GM18909 (cell line): ENCODE measurements at regions not wholly inside any gene's neighbourhood (a gene's known extent, or its start where the extent isn't known, plus 50 kb on each side); places are given as distances from the start of the nearest gene placed in this dataset.

ENCODE experiments used
- ATAC-seq: cut with Tn5 transposase; IDR thresholded peaks from one replicate; pipeline ENCODE4 v1.9.1; 2021; ENCODE audit warnings: mild to moderate bottlenecking; ENCODE audit not compliant: unreplicated experiment, poor library complexity

GRCh38 chr1:192008281-192008825 is 149.9 kb upstream of the RGS18 start:
- ATAC-seq, result no peak

DNA sequence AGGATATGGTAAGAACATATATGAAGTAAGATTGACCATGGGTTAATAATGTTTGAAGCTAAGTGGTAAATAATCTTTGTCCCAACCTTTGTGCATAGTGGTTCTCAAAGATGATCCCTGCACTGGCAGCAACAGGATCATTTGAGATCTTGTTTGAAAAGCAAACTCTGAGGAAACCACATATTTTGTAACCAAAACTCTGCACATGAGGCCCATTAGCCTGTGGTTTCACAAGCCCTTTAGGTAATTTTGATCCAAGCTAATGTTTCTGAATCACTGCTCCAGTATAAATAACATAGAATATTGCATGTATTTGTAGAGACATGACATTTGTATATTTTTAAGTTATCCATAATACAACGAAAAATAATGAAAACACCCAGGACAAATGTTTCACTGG is 147.9 kb upstream of the RGS18 start:
- no peak for ATAC-seq

- ATAC-seq, result no peak
Observed at GRCh38 chr1:192011525-192011924, 146.7 kb upstream of the RGS18 start.

DNA sequence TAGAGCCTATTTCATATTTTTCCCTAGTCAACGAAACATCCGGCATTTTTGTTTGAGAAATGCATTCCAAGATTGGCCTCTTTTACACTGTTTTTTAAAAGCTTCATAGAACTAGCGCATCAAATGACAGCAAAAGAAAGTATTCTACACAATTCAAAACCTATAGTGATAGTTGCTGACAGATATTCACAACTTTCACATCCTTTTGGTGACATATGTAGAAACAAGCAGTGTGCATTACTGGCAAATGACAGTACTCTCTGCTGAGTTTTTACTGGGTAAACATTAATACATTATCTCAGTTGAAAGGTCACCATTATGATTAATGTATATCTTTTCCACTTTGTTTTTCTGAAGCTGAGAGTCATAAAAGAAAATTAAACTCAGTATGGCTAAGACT is 135.4 kb upstream of the RGS18 start:
- no peak for ATAC-seq

DNA sequence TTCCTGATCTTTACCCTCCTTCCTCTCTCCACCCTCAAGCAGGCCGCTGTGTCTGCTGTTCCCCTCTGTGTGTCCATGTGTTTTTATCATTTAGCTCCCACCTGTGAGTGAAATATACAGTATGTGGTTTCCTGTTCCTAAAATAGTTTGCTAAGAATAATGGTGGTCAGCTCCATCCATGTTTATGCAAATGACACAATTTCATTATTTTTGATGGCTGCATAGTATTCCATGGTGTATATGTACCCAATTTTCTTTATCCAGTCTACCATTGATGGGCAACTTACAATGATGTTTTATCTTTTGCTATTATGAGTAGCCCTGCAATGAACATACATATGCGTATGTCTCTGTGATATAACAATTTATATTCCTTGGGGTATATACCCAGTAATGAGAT is 133.4 kb upstream of the RGS18 start:
- no peak for ATAC-seq

GRCh38 chr1:192038567-192038966 is 119.7 kb upstream of the RGS18 start:
- no peak for ATAC-seq

GRCh38 chr1:192045131-192045530 is 113.1 kb upstream of the RGS18 start:
- ATAC-seq, result no peak

DNA sequence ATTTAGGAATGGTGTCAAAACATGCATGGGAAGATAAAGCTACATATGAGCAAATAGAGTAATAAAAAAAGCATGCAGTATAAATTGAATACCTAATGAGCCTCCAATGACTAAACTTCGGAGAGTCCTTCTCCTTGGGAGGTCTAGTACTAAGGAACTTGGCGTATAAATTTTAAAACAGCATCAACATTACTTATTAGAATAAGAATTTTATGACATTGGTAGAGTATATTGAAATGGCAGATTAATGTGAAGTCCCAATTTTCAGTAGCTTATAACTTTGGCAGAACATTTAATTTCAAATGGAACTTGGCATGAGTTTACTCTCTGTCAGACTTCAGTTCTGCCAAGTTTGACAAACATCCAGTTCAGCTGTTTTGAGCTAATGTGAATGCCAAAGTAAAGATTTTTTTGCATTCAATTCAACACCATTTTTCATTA is 104.7 kb upstream of the RGS18 start:
- ATAC-seq, result no peak

GRCh38 chr1:192057766-192058165 is 100.5 kb upstream of the RGS18 start:
- no peak for ATAC-seq

DNA sequence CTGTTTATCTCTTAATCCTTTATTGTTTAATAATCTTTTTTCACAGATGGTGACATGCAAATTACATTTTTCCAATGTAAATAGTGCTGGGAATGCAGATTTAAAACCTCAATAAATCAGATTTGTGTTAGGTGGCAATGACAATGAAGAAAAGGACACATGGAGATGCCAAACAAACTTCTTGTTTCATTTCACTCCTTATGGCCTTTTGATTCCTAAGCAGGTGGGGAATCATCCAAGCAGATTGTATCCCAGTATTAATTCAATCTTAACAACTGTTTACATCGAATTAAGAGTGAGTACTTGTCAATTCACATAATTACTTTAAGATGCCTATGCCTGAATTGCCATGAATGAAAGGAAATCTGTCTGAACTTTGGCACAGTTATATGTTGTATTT is 98.9 kb upstream of the RGS18 start:
- ATAC-seq, result no peak

DNA sequence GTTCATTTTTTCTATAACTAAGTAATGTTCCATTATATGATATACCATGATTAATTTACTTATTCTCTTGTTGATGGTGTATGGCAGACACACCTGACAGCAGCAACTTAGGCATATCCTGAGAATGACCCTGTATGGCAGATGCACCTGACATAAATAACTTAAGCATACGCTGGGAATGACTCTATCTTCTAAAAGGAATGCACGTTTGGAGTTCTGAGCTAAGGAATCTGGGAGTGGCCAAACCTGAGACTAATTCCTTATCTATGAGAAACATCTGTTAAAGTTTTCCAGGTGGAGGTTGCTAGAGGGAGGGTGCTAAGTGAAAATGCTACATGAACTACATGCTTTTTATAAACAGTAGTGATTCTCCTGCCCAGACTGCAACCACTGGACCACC is 96.7 kb upstream of the RGS18 start:
- no peak for ATAC-seq

- no peak for ATAC-seq
Observed at GRCh38 chr1:192065087-192065486, 93.2 kb upstream of the RGS18 start.

- no peak for ATAC-seq
Observed at GRCh38 chr1:192066202-192066601, 92.1 kb upstream of the RGS18 start.

GRCh38 chr1:192067360-192067759 is 90.9 kb upstream of the RGS18 start:
- ATAC-seq, result no peak

DNA sequence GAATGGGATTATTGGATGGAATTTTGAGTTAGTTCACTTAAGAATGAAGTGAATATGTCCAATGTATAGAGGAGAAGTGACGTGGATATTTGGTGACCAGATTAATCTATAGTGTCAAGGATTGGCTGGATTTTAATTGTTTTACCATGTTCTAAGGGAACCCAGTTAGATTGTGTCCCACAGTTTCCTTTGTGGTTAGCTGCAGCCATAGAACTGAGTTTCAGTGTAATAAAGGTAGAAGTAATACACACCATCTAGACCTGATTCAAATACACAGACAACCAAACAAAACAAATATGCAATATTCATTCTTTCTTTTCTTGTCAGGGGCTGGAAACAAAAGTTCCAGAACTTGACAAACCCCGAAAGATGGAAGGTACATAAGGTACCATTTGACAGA is 88.0 kb upstream of the RGS18 start:
- ATAC-seq, result no peak

GRCh38 chr1:192080684-192081083 is 77.6 kb upstream of the RGS18 start:
- no peak for ATAC-seq

DNA sequence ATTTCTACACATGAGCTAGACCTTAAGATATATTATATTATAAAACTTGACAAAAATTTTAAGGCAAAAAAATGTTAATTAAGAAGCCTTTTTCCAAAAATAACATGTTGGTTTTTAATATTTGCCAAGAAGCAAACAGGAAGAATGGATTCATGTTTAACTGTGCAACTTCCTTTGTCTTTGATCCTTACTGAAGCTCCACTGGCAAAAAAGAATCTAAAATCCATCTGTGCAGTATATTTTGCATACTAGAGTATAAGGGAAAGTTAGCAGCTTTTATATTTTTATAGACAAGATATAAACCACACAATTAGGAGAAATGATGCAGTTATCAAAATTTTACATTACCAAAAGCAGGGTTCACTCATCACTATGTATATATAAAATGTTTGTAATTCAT is 76.9 kb upstream of the RGS18 start:
- ATAC-seq, result no peak

GRCh38 chr1:192086644-192087043 is 71.6 kb upstream of the RGS18 start:
- ATAC-seq, result no peak

- no peak for ATAC-seq
Observed at GRCh38 chr1:192087334-192087733, 70.9 kb upstream of the RGS18 start.

GRCh38 chr1:192088496-192088895 is 69.8 kb upstream of the RGS18 start:
- ATAC-seq, result no peak

DNA sequence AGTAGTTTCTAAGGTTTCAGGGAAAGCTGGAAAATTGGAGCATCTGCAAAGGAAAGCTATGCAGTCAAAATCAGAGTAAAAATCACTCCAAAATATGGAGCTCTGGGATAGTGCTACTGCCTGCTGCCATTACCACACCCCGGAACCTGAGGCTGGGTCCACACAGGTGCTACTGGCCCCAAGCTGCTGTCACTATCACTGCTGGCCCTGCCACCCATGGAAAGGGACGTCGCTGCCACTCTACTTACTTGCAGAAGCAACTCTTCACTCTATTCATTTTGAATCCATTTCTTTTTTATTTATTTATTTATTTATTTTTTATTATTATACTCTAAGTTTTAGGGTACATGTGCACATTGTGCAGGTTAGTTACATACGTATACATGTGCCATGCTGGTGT is 60.3 kb upstream of the RGS18 start:
- ATAC-seq, result no peak

DNA sequence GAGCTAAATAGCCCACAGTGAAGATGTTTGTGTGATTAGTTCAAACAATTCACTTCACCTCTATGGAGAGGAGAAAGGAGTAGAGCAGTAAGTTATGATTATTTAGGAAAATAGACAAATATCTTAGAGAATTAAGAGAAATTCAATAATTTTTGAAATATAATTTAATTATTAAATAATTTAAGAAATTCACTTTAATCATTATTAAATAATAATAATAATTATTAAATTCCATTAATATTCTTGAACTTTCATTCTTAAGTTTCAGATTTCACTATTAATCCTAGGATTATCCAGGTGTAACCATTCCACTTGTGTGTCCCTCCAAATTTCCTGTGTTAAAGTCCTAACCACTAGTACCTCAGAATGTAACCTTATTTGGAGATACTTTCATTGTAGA is 58.9 kb upstream of the RGS18 start:
- ATAC-seq, result no peak
